Peyer's patch (tissue), 4 donors: ENCODE measurements at regions not wholly inside any gene's neighbourhood (a gene's known extent, or its start where the extent isn't known, plus 50 kb on each side); places are given as distances from the start of the nearest gene placed in this dataset.

Source experiments
- DNase-seq, 3 donors: peaks; one replicate each; pipeline ENCODE4 v3.0.0-alpha.2; 2017 to 2019
- H3K27ac ChIP-seq, 4 donors: fragments of 200-600 bp; sonication (generic); one replicate each; pipeline ENCODE4 v1.5.1; 2016 to 2019
- H3K27me3 ChIP-seq, 2 donors: fragments of 200-600 bp; sonication (generic); one replicate each; pipeline ENCODE4 v1.5.1; 2019
- H3K36me3 ChIP-seq, 3 donors: fragments of 200-600 bp; sonication (generic); one replicate each; pipeline ENCODE4 v1.5.1; 2016 to 2019
- H3K4me1 ChIP-seq, 4 donors: fragments of 200-600 bp; sonication (generic); one replicate each; pipeline ENCODE4 v1.5.1; 2016 to 2019
- H3K4me3 ChIP-seq, 4 donors: fragments of 200-600 bp; sonication (generic); 1 replicate in 3 of 4; 2 replicates in 1 of 4; pipeline ENCODE4 v1.5.1; 2016 to 2019; ENCODE audit warnings: mild to moderate bottlenecking in 1 of 4
- H3K9me3 ChIP-seq, 4 donors: fragments of 200-600 bp; sonication (generic); one replicate each; pipeline ENCODE4 v1.5.1; 2016 to 2019; ENCODE audit warnings: mild to moderate bottlenecking in 1 of 4
- POLR2A ChIP-seq, 2 donors: fragments of 450-650 bp; IDR thresholded peaks; one replicate each; pipeline ENCODE4 v1.5.1; 2017; ENCODE audit warnings: antibody characterized with exemption in 2 of 2, mild to moderate bottlenecking in 2 of 2, moderate library complexity in 2 of 2
- TF ChIP-seq, protein P1 (sequence below), 6 experiments: fragments of 450-650 bp in 4 of 6; fragments of 200-600 bp in 2 of 6; sonication (generic) in 1 of 6; IDR thresholded peaks; one replicate each; pipeline ENCODE4 v1.5.1; 2017 to 2019; ENCODE audit warnings: antibody characterized with exemption in 6 of 6, mild to moderate bottlenecking in 3 of 6, moderate library complexity in 1 of 6

DNA sequence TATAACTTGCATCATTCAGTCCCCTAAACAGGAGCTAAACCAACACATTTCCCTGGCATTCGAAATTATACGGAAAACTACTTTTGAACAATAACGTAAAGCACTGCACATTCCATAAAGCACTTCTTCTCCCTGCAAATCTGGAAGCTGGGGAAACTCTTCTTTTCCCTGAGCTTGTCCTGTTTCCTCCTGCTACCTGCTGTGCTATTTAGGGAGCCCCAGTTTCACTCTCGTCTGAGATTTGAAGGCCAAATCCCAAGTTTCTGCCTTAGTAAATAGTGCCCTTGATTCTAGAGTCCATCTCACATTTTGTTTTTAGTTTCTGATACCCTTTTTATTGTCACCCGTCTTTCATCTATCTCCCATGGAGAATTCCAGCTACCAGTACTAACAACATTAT, 67.7 kb upstream of the OSR1 start:
- H3K9me3 ChIP-seq = no peaks in the 10 kb centered on the region
- TF ChIP-seq POLR2A (IDR thresholded peaks at IDR 0.05) = no peak
- TF ChIP-seq, protein P1, sequence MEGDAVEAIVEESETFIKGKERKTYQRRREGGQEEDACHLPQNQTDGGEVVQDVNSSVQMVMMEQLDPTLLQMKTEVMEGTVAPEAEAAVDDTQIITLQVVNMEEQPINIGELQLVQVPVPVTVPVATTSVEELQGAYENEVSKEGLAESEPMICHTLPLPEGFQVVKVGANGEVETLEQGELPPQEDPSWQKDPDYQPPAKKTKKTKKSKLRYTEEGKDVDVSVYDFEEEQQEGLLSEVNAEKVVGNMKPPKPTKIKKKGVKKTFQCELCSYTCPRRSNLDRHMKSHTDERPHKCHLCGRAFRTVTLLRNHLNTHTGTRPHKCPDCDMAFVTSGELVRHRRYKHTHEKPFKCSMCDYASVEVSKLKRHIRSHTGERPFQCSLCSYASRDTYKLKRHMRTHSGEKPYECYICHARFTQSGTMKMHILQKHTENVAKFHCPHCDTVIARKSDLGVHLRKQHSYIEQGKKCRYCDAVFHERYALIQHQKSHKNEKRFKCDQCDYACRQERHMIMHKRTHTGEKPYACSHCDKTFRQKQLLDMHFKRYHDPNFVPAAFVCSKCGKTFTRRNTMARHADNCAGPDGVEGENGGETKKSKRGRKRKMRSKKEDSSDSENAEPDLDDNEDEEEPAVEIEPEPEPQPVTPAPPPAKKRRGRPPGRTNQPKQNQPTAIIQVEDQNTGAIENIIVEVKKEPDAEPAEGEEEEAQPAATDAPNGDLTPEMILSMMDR (IDR thresholded peaks at IDR 0.05) = no peak
- H3K4me3 ChIP-seq = no peak overlapping the region
- DNase-seq = no peak
- H3K4me1 ChIP-seq = no peaks in the 10 kb centered on the region
- no peaks in the 10 kb centered on the region for H3K27me3 ChIP-seq
- H3K36me3 ChIP-seq = no peaks in the 10 kb centered on the region
- no peak overlapping the region for H3K27ac ChIP-seq

DNA sequence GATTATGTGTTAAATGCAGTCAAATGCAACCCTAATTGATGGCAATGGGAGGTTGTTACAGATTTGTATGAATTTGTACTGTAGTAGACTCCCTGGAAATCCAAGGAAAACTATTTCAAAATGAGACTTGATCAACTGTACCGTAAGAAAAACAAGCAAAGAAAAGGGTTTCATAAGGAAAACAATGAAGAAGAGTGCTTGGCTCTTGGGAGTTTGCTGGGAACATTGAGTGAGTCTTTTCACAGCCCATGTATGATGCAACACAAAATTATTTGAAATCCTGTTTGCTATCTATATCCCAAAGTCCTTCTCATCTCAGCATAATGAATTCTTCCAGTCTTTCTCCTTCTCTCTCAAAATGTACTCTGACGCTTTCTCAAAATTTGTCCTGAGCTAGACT, 67.0 kb upstream of the OSR1 start:
- DNase-seq = no peak
- Histone ChIP-seq H3K36me3 (no peaks in the 10 kb centered on the region), H3K4me1 (no peaks in the 10 kb centered on the region), H3K27me3 (no peaks in the 10 kb centered on the region), H3K4me3 (no peak overlapping the region), H3K9me3 (no peaks in the 10 kb centered on the region), H3K27ac (no peak overlapping the region)
- TF ChIP-seq, protein P1 (IDR thresholded peaks at IDR 0.05) = no peak
- TF ChIP-seq POLR2A (IDR thresholded peaks at IDR 0.05) = no peak

DNA sequence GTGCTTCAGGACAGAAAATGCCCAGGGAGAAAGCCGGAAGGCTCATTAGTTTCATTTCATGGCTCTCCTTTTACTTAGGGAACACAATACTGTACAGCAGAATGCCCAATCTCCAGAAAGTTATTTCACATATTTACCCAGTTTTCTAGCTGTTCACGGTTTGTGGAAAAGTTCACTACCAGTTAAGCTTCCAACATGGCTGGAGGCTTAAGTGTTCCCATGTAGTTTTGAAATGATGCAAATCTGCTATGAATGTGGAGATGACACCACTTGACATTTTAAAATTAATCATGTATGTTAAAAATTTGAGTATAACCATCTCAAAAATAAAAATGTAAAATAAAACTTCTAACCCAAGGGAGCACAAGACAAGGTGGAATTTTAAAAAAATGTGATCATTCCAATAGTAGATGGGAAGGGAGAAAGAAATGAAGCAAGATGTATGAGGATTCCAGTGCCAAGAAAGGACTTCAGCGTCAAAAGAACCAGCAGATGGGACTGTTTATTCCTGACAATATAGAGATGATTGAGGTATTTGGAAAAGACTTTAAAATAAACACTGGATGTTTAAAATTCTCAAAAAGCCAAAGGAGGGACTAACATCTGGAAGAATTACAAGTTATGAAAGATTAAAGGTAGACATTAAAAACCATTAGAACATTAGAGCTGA, 60.9 kb upstream of the OSR1 start:
- no peak overlapping the region for H3K27ac ChIP-seq
- H3K4me3 ChIP-seq = no peak overlapping the region
- no peak for DNase-seq
- H3K36me3 ChIP-seq = no peaks in the 10 kb centered on the region
- no peak for TF ChIP-seq POLR2A (IDR thresholded peaks at IDR 0.05)
- TF ChIP-seq, protein P1 (IDR thresholded peaks at IDR 0.05) = no peak
- H3K4me1 ChIP-seq = no peaks in the 10 kb centered on the region
- no peaks in the 10 kb centered on the region for H3K9me3 ChIP-seq
- no peaks in the 10 kb centered on the region for H3K27me3 ChIP-seq

DNA sequence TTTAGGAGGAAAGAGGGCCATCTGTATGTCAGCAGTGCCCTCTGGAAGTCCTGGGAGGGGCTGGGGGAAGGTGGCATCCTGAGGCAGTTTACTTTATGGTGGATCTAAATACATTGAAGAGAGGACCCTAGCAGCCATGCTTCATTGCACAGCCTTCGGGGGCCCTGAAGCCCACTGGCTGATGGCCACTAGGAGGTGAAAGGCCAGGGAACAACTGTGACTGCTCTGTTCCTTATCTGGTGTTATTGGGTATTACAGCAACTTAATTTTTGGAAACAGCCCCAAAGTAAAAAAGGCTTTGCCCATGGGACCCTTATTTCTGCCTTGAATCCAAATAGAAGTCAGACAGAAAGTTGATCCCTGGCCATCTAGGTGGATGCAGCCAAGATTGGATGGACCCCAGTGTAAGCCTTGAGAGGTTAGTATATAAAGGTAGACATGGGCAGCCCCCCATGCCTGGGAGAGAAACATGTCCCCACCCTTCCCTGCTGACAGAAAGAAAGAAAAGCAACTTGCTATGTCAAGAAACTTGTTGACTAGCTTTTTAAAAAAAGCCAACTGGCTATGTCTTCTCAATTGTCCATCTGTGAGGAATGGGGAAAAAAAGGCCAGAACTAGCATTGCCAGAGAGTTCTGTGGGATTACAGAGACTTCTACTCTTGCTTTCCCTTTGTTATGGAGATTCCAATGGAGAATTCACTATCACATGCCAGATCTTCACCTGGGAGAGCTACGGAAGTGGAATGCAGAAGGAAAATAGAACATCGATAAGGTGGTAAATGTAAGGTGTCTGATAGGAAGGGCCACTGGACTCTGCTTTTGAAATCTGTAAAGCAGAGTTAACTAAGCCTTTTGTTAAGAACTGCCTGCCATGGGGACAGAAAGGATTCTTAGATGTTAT, 58.6 kb upstream of the OSR1 start:
- Histone ChIP-seq H3K4me1 (no peaks in the 10 kb centered on the region), H3K27ac (no peak overlapping the region), H3K27me3 (no peaks in the 10 kb centered on the region), H3K9me3 (no peaks in the 10 kb centered on the region), H3K36me3 (no peaks in the 10 kb centered on the region), H3K4me3 (no peak overlapping the region)
- no peak for TF ChIP-seq POLR2A (IDR thresholded peaks at IDR 0.05)
- TF ChIP-seq, protein P1 (IDR thresholded peaks at IDR 0.05) = no peak
- no peak for DNase-seq

DNA sequence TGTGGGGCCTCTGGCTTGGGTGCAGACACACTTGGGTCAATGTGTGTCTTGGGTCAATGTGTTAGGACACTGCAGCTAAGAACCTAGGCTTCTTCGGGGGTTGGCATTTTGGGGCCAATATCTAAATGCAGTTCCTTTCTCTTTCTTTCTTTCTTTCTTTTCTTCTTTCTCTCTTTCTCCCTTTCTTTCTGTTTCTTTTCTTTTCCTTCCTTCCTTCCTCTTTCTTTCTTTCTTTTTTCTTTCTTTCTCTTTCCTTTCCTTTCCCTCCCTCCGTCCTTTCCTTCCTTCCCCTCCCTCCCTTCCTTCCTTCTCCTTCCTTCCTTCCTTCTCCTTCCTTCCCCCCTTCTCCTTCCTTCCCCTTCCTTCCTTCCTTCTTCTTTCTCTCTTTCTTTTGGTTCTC, 57.7 kb upstream of the OSR1 start:
- Histone ChIP-seq H3K9me3 (no peaks in the 10 kb centered on the region), H3K4me1 (no peaks in the 10 kb centered on the region), H3K4me3 (no peak overlapping the region), H3K27me3 (no peaks in the 10 kb centered on the region), H3K27ac (no peak overlapping the region), H3K36me3 (no peaks in the 10 kb centered on the region)
- TF ChIP-seq, protein P1 (IDR thresholded peaks at IDR 0.05) = no peak
- no peak for TF ChIP-seq POLR2A (IDR thresholded peaks at IDR 0.05)
- DNase-seq = no peak
